SK-N-MC (cell line): ENCODE measurements at regions not wholly inside any gene's neighbourhood (a gene's known extent, or its start where the extent isn't known, plus 50 kb on each side); places are given as distances from the start of the nearest gene placed in this dataset.
"Not testable (repeated sequence)": the region's sequence is repeated elsewhere in the genome, so short reads cannot be mapped to it uniquely, and the experiment has no call there.

Experiments
- DNase-seq: peaks from one replicate; pipeline ENCODE4 v3.0.0-alpha.2; 2011; ENCODE audit warnings: low read depth, low spot score
- H3K27ac ChIP-seq: fragments of 200-600 bp; sonication (generic); 2 replicates; pipeline ENCODE4 v1.5.1; 2016; ENCODE audit warnings: mixed run types
- H3K36me3 ChIP-seq: fragments of 200-600 bp; sonication (generic); 2 replicates; pipeline ENCODE4 v1.6.1; 2017; ENCODE audit warnings: antibody characterized with exemption, low read length, mixed read lengths; ENCODE audit not compliant: insufficient read depth
- H3K4me3 ChIP-seq: fragments of 200-600 bp; sonication (generic); 2 replicates; pipeline ENCODE4 v1.5.1; 2016
- H3K9ac ChIP-seq: fragments of 200-600 bp; sonication (generic); 2 replicates; pipeline ENCODE4 v1.8.0; 2017; ENCODE audit warnings: mixed run types, mixed read lengths; ENCODE audit not compliant: insufficient read length
- H3K9me3 ChIP-seq: fragments of 200-600 bp; sonication (generic); 2 replicates; pipeline ENCODE4 v1.6.1; 2017; ENCODE audit warnings: low read depth, mild to moderate bottlenecking, antibody characterized with exemption, low read length, moderate library complexity, mixed read lengths
- EZH2 ChIP-seq: fragments of 200-600 bp; sonication (generic); IDR thresholded peaks from one replicate; pipeline ENCODE4 v1.6.1; 2017; ENCODE audit warnings: antibody characterized with exemption
- FOXP2 ChIP-seq: optimal IDR thresholded peaks from 2 replicates; pipeline ENCODE3; 2011; ENCODE audit warnings: mild to moderate bottlenecking, moderate library complexity; ENCODE audit not compliant: insufficient read depth; ENCODE audit errors: extremely low read length, control extremely low read depth
- POLR2AphosphoS5 ChIP-seq: IDR thresholded peaks from 2 replicates; pipeline ENCODE4 v1.6.1; 2012; ENCODE audit warnings: mild to moderate bottlenecking, low read depth, low read length, borderline replicate concordance

- no peak for DNase-seq
- Histone ChIP-seq H3K9me3 (no peaks in the 10 kb centered on the region), H3K4me3 (peak overlapping the region; percentile 15; the same call in 1 of the 2 replicates), H3K9ac (no peak overlapping the region), H3K36me3 (no peaks in the 10 kb centered on the region), H3K27ac (no peak overlapping the region)
- TF ChIP-seq FOXP2 (no peak), EZH2 (no peak), POLR2AphosphoS5 (no peak)
These were observed 739.3 kb upstream of the ZNF608 start for GRCh38 chr5:125485771-125486170.

GRCh38 chr5:125486634-125487033 lies 740.2 kb upstream of the ZNF608 start:
- Histone ChIP-seq H3K9ac (no peak overlapping the region), H3K27ac (no peak overlapping the region), H3K36me3 (no peaks in the 10 kb centered on the region), H3K4me3 (no peak overlapping the region), H3K9me3 (no peaks in the 10 kb centered on the region)
- TF ChIP-seq POLR2AphosphoS5 (no peak), FOXP2 (no peak)
- no peak for DNase-seq

DNA sequence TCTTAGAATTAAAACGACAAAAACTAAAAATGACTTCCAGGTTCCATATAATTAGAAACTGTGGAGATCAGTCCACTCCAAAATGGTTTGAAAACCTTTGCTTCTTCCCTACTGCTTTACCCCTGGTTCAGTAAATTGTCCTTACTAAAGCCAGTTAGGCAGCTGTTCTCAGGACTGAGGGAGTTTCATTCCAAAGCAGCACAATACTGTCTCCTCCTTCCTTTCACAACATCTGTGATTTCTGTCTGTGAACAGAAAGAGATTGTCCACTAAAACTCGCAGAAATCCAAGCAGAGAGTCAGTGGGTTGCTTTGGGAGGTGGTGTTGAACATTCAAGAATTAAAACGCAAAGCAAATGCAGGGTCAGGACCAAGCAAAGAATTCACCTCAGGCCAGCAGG lies 740.8 kb upstream of the ZNF608 start:
- no peak for DNase-seq
- H3K9ac ChIP-seq: no peak overlapping the region
- no peak for TF ChIP-seq EZH2
- TF ChIP-seq FOXP2: no peak
- no peak for TF ChIP-seq POLR2AphosphoS5
- no peak overlapping the region for H3K27ac ChIP-seq
- no peak overlapping the region for H3K4me3 ChIP-seq
- H3K36me3 ChIP-seq: no peaks in the 10 kb centered on the region
- H3K9me3 ChIP-seq: no peaks in the 10 kb centered on the region

- not testable (repeated sequence) for H3K36me3 ChIP-seq, H3K9ac ChIP-seq, H3K9me3 ChIP-seq, H3K27ac ChIP-seq, DNase-seq, H3K4me3 ChIP-seq
These were observed 741.2 kb upstream of the ZNF608 start for GRCh38 chr5:125487652-125488051.

DNA sequence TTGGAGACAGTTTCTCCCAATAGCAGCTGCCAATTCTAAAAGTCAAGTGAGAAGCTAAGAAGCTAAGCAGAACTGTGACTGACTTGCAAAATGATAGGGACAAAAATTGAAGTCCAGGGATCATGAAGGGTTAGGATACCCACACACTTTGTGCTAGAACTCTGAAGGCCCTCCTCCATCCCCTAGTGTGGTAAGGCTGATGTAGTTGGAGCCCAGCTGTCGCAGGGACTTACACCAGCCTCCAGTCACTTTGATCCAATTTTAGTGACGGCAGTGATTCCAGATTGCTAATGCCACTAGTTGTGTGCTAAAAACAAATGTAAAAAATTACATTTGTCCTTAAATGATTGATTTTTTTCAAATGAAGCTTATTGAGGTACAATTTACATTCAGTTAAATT lies 742.7 kb upstream of the ZNF608 start:
- no peak for DNase-seq
- H3K36me3 ChIP-seq: no peaks in the 10 kb centered on the region
- H3K4me3 ChIP-seq: no peak overlapping the region
- no peak overlapping the region for H3K9ac ChIP-seq
- TF ChIP-seq POLR2AphosphoS5: no peak
- H3K27ac ChIP-seq: no peak overlapping the region
- H3K9me3 ChIP-seq: no peaks in the 10 kb centered on the region

DNA sequence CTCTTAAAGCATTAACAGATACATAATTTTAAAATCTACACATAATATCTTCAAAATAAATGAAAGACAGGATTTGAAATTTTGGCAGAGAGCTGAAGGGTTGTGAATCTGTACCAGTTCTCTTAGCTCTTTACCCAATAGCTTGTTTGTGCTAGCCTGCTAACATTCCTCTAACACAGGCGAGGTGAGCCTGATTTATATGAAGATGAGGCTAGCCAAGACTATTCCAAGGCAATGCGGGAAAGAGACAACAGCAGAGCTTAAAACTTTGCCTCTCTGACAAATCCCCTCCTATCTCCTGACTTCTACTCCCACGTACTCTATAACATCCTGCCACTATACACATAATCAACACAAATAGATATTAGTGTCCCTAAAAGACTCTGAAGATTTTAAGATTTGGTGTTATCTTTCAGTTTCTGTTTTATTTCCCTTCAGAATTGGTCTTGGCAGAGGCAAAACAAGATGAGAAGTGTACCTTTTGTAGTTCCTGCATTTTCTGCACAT lies 745.6 kb upstream of the ZNF608 start:
- Histone ChIP-seq H3K4me3 (no peak overlapping the region), H3K27ac (no peak overlapping the region), H3K9ac (no peak overlapping the region), H3K9me3 (no peaks in the 10 kb centered on the region), H3K36me3 (no peaks in the 10 kb centered on the region)
- DNase-seq: no peak
- TF ChIP-seq FOXP2 (no peak), POLR2AphosphoS5 (no peak), EZH2 (no peak)

GRCh38 chr5:125492977-125493376 lies 746.5 kb upstream of the ZNF608 start:
- DNase-seq: no peak
- Histone ChIP-seq H3K9ac (no peak overlapping the region), H3K4me3 (no peak overlapping the region), H3K9me3 (no peaks in the 10 kb centered on the region), H3K36me3 (no peaks in the 10 kb centered on the region), H3K27ac (no peak overlapping the region)
- TF ChIP-seq FOXP2: no peak

DNA sequence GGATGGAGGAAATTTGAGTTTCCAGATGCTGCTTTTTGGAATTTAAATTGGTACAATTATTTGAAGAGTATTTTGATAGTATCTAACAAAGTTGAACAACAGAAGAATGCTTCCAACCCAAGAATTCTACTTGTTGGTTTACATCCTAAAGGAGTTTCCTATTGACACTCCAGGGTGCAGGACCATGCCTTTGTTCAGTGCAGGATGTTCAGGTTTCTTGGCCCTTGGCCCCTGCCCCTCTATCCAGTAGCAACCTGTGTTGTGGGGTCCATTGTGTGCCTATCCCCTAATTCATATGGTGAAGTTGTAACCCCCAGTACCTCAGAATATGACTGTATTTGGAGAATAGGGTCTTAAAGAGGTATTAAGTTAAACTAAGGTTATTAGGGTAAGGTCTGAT lies 750.0 kb upstream of the ZNF608 start:
- TF ChIP-seq EZH2 (no peak), FOXP2 (no peak), POLR2AphosphoS5 (no peak)
- no peak overlapping the region for H3K27ac ChIP-seq

DNA sequence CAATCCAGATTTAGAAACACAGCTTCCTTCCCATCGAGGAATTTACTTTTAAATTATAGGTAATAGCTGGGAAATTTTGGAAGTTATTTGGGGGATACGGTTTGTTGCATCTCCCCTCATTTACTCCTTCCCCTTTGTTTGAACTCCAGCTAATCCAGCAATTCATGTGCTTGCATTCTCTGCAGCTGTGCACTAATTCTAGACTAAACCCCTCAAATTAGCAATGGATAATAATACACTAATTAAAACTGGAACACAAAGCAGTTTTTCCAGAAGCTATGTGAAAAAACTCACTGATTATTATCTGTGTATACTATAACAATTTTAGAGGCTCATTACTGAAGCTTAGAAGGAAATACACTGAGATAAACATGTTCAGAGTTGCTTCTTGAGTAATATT lies 751.2 kb upstream of the ZNF608 start:
- no peaks in the 10 kb centered on the region for H3K9me3 ChIP-seq
- no peaks in the 10 kb centered on the region for H3K36me3 ChIP-seq
- no peak for TF ChIP-seq EZH2
- TF ChIP-seq FOXP2: no peak
- no peak for TF ChIP-seq POLR2AphosphoS5
- no peak overlapping the region for H3K9ac ChIP-seq
- H3K4me3 ChIP-seq: no peak overlapping the region
- DNase-seq: no peak
- H3K27ac ChIP-seq: no peak overlapping the region

More for the DNA sequence above, 750.0 kb upstream of the ZNF608 start:
- no peaks in the 10 kb centered on the region for H3K36me3 ChIP-seq
- DNase-seq: no peak
- H3K4me3 ChIP-seq: no peak overlapping the region
- H3K9me3 ChIP-seq: no peaks in the 10 kb centered on the region
- no peak overlapping the region for H3K9ac ChIP-seq
